Esophagus (tissue), 2 donors: ENCODE measurements at regions not wholly inside any gene's neighbourhood (a gene's known extent, or its start where the extent isn't known, plus 50 kb on each side); places are given as distances from the start of the nearest gene placed in this dataset.

Experiments used
- H3K27ac ChIP-seq, 2 donors: one replicate each; pipeline ENCODE4 v1.5.1; 2013; ENCODE audit warnings: low read depth in 2 of 2, mild to moderate bottlenecking in 2 of 2, inconsistent platforms in 1 of 2, low read length in 1 of 2, moderate library complexity in 1 of 2
- H3K27me3 ChIP-seq, 2 donors: one replicate each; pipeline ENCODE4 v1.6.1; 2013; ENCODE audit warnings: low read length in 2 of 2, control low read depth in 1 of 2, mild to moderate bottlenecking in 1 of 2; ENCODE audit not compliant: insufficient read depth in 2 of 2, control insufficient read depth in 1 of 2
- H3K36me3 ChIP-seq, 2 donors: one replicate each; pipeline ENCODE4 v1.6.1; 2013; ENCODE audit warnings: low read length in 1 of 2; ENCODE audit not compliant: control insufficient read depth in 2 of 2, insufficient read depth in 2 of 2
- H3K4me1 ChIP-seq, 2 donors: one replicate each; pipeline ENCODE4 v1.6.1; 2013; ENCODE audit warnings: low read length in 1 of 2; ENCODE audit not compliant: control insufficient read depth in 2 of 2, insufficient read depth in 2 of 2
- H3K4me3 ChIP-seq, 2 donors: one replicate each; pipeline ENCODE4 v1.5.1; 2013; ENCODE audit warnings: low read length in 2 of 2, mild to moderate bottlenecking in 2 of 2, low read depth in 1 of 2, moderate library complexity in 1 of 2
- H3K9me3 ChIP-seq, 2 donors: one replicate each; pipeline ENCODE4 v1.6.1; 2013; ENCODE audit warnings: mild to moderate bottlenecking in 2 of 2, low read depth in 1 of 2, low read length in 1 of 2, moderate library complexity in 1 of 2; ENCODE audit not compliant: control insufficient read depth in 2 of 2, insufficient read depth in 1 of 2
- WGBS, 2 donors: extraction: QIAGEN DNeasy Blood & Tissue Kit; methylation state at CpG; one replicate each; pipeline ENCODE4 v1.1.7; 2013; 5-methylcytosine and 5-hydroxymethylcytosine counted together
- donor health status: healthy with polysubstance abuse.
- donor health status: Bipolar disorder and iron deficiency.

DNA sequence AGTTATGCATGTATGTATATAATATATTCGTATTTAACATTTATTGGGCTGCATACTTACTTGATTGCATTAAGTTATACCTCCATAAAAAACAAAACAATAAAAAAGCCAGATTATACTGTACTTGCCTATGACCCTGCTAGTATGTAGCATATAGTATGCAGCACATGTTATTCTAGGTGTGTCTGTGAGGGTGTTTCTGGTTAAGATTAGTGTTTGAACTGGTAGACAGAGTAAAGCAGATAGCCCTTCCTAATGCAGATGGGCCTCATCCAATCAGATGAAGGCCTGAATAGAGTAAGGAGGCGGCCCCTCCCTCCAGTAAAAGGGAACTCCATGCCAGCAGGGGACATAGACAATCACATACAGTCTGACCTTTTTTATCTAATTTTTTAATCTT, 323.3 kb upstream of the USP24 start:
- 90 to 94% methylated on average over 2 of the region's 2 CpGs for WGBS, 2 donors
- Histone ChIP-seq H3K9me3 (no peaks in the 10 kb centered on the region), H3K4me3 (no peak overlapping the region), H3K27me3 (no peaks in the 10 kb centered on the region), H3K27ac (no peak overlapping the region), H3K4me1 (no peaks in the 10 kb centered on the region), H3K36me3 (no peaks in the 10 kb centered on the region)

DNA sequence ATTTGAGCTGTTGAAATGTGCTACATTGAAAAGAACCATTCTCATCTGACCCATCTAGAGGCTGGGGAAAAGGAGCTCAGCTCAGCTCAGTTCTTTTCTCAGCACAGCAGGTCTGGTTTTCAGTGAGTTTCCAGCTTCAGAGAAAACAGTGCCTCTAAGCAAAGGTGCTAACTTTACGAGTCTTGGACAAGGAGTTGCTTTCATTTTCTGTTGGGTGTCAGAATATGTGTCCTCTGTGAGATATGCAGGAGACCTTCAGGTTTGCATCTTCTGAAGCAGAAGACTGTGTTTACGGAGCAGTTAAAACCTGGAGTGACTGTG, 321.3 kb upstream of the USP24 start:
- Histone ChIP-seq H3K27ac (no peak overlapping the region), H3K9me3 (no peaks in the 10 kb centered on the region), H3K4me3 (no peak overlapping the region), H3K4me1 (no peaks in the 10 kb centered on the region), H3K36me3 (no peaks in the 10 kb centered on the region), H3K27me3 (no peaks in the 10 kb centered on the region)
- WGBS, 2 donors: 58 to 65% methylated on average over 2 of the region's 2 CpGs

DNA sequence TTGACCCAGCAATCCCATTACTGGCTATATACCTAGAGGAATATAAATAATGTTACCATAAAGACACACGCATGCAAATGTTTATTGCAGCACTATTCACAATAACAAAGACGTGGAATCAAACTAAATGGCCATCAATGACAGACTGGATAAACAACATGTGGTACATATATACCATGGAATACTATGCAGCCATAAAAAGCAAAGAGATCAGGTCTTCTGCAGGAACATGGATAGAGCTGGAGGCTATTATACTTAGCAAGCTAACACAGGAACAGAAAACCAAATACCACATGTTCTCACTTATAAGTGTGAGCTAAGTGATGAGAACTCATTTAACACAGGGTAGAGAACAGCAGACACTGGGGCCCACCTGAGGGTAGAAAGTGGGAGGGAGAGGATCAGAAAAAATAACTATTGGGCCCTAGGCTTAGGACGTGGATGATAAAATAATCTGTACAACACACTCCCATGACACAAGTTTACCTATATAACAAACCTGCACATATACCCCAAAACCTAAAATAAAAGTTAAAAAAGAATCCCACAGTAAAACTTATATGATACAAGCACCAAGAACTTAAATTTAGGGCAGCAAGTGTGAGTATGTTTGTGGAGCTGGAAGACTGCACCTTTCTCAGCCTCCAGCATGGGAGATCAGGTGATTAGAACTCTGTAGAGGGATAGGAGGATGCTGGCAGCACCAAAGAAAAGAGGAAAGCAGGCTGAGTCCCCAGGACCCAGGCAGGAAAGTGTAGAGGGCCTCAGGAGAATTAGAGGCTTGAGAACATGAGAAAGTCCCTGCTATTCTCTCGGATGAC, 320.8 kb upstream of the USP24 start:
- Histone ChIP-seq H3K27me3 (no peaks in the 10 kb centered on the region), H3K4me3 (no peak overlapping the region), H3K4me1 (no peaks in the 10 kb centered on the region), H3K36me3 (no peaks in the 10 kb centered on the region), H3K27ac (no peak overlapping the region), H3K9me3 (no peaks in the 10 kb centered on the region)
- 80 to 81% methylated on average over 4 of the region's 4 CpGs for WGBS, 2 donors

DNA sequence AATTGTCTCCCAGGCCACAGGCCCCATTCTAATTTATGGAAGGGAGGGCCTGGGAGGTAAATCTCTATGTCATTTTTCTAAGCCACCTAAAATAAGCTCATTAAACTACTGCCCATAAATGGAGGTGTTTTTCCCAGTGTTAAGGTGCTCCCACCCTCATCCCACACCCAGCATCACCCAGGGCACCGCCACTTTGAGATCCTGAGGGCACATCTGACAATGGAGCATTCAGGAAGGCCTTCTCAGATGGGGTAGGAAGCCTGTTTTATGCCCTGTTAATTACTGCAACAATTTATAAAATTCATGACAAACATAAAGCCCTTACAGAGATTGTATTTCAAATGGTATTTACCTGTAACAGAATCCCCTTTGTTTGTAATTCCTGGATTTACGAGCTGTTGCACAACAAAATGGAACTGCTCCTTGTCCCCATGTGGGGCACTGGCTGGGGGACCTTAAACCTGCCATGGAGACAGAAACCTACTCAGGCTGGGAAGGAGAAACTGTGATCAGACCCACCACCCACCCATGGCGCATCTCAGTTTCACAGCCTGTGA, 319.5 kb upstream of the USP24 start:
- Histone ChIP-seq H3K9me3 (no peaks in the 10 kb centered on the region), H3K4me3 (no peak overlapping the region), H3K27ac (no peak overlapping the region), H3K27me3 (no peaks in the 10 kb centered on the region), H3K4me1 (no peaks in the 10 kb centered on the region), H3K36me3 (no peaks in the 10 kb centered on the region)
- 88 to 92% methylated on average over 3 of the region's 3 CpGs for WGBS, 2 donors

DNA sequence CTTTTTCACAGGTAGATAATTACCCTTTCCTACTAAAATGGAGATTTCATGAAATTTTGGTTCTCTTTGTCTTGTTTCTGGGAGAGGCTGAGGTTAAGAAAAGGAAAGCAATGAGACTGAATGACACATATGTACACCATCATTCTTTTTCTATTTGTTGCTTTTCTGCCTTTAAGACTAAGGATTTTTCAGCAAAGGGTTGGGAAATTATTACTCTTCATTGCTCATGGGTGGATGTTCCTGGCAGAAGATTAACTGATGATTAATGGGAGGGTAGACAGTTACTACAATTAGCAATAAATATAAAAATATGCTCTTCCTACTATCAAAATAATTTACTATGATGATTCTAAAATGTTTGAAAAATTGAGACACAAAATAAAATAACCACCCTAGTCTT, 316.5 kb upstream of the USP24 start:
- Histone ChIP-seq H3K36me3 (no peaks in the 10 kb centered on the region), H3K4me1 (no peaks in the 10 kb centered on the region), H3K9me3 (no peaks in the 10 kb centered on the region), H3K27ac (no peak overlapping the region), H3K4me3 (no peak overlapping the region), H3K27me3 (no peaks in the 10 kb centered on the region)

DNA sequence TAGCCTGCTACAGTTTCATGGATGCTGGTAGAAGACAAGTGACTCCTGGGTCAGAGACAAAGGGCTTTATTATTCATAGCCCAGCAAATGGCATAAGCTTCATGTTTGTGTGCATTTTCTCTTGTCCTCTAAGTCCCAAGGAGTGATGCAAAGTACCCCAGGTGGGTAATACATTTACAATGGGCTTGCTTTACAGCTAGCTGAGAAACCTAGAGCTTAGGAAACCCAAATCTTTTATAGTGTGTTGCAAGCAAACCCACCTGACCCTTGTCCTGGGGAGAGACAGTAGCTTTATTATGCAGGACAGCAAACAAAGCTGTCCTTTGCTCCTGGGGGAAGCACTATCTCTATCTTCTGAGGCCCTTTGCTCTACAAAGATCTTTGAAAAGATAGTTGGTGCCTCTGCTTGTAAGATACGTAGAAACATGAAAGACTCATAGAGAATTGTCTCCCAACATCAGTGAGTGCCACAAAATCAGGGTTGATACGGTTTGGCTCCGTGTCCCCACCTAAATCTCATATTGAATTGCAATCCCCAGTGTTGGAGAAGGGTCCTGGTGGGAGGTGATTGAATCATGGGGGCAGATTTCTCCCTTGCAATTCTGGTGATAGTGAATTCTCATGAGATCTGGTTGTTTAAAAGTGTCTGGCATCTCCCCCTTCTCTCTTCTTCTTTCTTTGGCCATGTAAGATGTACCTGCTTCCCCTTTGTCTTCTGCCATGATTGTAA, 315.8 kb upstream of the USP24 start:
- Histone ChIP-seq H3K4me3 (no peak overlapping the region), H3K9me3 (no peaks in the 10 kb centered on the region), H3K36me3 (no peaks in the 10 kb centered on the region), H3K27ac (no peak overlapping the region), H3K4me1 (no peaks in the 10 kb centered on the region), H3K27me3 (no peaks in the 10 kb centered on the region)
- 80 to 89% methylated on average over 3 of the region's 3 CpGs for WGBS, 2 donors

DNA sequence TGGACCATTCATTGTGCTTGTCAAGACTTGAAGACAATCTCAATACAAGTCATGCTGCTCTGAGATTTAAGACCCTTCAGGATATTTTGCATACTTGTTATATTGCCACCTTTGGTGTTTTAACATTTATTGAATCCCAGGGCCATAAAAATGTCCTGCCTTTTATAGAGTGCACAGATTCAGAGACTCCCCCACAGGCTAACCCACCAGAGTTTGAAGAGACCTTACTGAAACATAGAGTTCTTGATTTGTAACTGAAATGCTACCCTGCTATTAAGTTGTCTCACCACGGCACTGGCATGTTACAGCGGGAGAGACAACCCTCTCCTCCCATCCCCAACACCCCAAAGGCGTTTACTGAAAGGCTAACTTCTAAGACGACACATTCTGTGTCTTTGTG, 313.9 kb upstream of the USP24 start:
- Histone ChIP-seq H3K36me3 (no peaks in the 10 kb centered on the region), H3K4me3 (no peak overlapping the region), H3K4me1 (no peaks in the 10 kb centered on the region), H3K27me3 (no peaks in the 10 kb centered on the region), H3K9me3 (no peaks in the 10 kb centered on the region), H3K27ac (no peak overlapping the region)
- WGBS, 2 donors: 53 to 73% methylated on average over 4 of the region's 4 CpGs

DNA sequence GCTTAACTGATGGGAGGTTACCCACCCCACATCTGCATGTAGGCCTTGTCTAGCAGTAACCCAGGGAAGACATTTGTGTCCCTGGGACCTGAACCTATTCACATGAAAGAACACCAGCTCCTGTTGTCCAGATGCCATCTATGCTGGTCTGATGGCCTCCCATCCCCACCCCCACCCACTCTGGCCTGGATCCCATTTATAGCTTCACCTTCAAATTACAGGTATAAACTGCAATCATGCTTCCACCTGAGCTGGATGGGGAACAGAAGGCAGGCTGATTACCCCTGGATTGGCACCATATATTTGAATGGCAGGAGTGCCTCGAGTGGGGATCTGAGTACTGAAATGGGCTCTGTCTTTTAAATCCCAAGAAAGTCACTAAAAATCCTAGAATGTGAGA, 312.7 kb upstream of the USP24 start:
- Histone ChIP-seq H3K27me3 (no peaks in the 10 kb centered on the region), H3K4me1 (no peaks in the 10 kb centered on the region), H3K27ac (no peak overlapping the region), H3K4me3 (no peak overlapping the region), H3K36me3 (no peaks in the 10 kb centered on the region), H3K9me3 (no peaks in the 10 kb centered on the region)
- 79 to 81% methylated on average over 1 of the region's 1 CpG for WGBS, 2 donors

DNA sequence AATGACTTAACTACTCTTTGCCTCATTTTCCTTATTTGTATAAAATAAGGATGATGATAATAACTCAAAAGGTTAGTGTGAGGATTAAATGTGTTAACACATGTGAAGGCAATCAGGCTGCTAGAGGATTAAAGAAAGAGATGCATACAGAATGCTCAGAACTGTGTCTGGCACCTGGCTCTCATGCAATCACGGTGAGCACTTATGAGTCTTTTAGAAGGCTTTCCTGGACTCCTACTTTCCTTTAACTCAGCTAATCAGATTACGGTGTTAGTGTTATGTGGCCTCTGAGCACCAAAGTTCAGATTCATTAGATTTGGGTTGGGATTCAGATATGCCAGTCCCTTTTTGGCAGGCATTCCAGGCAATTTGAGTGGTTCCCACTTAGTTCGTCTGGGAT, 311.6 kb upstream of the USP24 start:
- Histone ChIP-seq H3K27me3 (no peaks in the 10 kb centered on the region), H3K36me3 (no peaks in the 10 kb centered on the region), H3K4me3 (no peak overlapping the region), H3K27ac (no peak overlapping the region), H3K9me3 (no peaks in the 10 kb centered on the region), H3K4me1 (no peaks in the 10 kb centered on the region)
- WGBS, 2 donors: 74 to 89% methylated on average over 3 of the region's 3 CpGs

DNA sequence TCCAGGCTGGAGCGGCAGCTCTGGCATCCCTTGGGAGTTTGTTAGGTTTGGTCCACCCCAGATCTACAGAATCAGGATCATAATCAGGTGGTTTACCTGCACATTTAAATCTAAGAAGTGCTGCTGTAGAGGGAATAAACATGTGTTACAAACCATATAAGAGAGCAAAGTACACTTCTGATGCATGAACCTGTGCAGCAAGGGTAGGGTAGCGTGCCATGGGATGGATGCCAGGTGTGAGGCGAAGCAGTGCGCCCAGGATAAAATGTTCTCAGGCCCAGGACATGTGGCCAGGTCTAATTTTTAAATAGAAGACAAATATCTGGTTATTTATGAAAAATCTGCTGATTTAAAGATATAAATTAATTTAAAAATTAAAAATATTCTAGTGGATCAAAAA, 308.8 kb upstream of the USP24 start:
- Histone ChIP-seq H3K9me3 (no peaks in the 10 kb centered on the region), H3K27me3 (no peaks in the 10 kb centered on the region), H3K4me1 (no peaks in the 10 kb centered on the region), H3K4me3 (no peak overlapping the region), H3K27ac (no peak overlapping the region), H3K36me3 (no peaks in the 10 kb centered on the region)
- WGBS, 2 donors: 78 to 83% methylated on average over 4 of the region's 4 CpGs
